GM19397 (cell line): ENCODE measurements at regions not wholly inside any gene's neighbourhood (a gene's known extent, or its start where the extent isn't known, plus 50 kb on each side); places are given as distances from the start of the nearest gene placed in this dataset.
"Not testable (repeated sequence)": the region's sequence is repeated elsewhere in the genome, so short reads cannot be mapped to it uniquely, and the experiment has no call there.

Source experiments
- ATAC-seq: cut with Tn5 transposase; IDR thresholded peaks from one replicate; pipeline ENCODE4 v1.9.1; 2021; ENCODE audit warnings: mild to moderate bottlenecking, moderate library complexity; ENCODE audit not compliant: unreplicated experiment

DNA sequence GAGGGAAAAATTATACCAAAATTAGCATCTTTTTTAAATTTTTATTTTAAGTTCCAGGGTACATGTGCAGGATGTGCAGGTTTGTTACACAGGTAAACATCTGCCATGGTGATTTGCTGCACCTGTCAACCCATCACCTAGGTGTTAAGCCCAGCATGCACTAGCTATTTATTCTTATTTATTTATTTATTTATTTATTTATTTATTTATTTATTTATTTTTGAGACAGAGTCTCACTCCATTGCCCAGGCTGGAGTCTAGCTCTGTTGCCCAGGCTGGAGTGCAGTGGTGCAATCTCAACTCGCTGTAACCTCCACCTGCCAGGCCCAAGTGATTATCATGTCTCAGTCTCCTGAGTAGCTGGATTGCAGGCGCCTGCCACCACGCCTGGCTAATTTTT, 137.7 kb upstream of the NEBL start:
- ATAC-seq = not testable (repeated sequence)

DNA sequence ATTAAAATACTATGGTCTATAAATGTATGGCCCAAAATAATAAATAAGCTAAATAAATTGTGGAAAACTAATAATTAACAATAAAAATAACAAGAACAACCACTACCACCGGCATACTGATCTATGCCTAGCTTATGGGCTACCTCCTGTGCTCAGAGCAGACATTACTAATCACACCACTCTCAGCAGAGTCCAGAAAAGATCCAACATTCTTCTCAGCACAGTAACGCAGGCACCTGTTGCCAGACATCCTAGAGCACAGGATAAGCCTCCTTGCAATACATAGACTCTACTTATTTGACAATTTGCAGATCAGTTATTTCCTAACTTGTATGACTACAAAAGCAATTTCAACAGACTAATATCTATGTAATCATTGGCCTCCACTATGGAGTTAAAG, 137.1 kb upstream of the NEBL start:
- ATAC-seq = no peak

DNA sequence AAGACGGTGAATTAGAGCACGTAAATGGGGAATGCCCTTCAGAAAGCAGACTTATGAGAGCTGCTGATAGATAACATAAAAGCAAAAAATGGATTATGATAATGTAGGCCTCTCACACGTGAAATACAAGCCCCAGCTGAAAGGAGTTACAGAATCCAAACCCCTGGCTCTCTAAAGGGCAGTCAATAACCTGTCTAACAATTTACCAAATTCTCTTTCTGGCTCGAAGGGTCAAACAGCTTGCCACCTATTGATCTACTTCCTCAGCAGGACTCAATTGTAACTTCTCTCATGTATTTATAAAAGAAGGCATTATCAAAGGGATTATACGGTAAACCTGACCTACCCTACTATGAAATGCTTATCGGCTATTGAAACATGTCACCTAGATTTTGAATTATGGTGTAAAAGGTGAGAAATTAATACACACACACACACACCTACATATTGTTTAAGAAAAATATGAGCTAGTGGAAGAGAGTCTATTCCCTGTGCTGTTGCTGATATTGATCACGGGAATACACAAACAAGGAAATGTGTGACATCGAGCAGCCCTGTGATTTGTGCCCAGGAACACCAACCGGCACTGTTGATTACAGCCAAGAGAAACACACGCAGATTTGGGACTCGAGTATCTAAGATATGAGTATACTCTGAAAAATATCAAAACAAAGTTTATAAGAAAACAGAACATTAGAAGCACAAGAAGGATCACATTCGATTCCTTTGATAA, 135.6 kb upstream of the NEBL start:
- no peak for ATAC-seq

DNA sequence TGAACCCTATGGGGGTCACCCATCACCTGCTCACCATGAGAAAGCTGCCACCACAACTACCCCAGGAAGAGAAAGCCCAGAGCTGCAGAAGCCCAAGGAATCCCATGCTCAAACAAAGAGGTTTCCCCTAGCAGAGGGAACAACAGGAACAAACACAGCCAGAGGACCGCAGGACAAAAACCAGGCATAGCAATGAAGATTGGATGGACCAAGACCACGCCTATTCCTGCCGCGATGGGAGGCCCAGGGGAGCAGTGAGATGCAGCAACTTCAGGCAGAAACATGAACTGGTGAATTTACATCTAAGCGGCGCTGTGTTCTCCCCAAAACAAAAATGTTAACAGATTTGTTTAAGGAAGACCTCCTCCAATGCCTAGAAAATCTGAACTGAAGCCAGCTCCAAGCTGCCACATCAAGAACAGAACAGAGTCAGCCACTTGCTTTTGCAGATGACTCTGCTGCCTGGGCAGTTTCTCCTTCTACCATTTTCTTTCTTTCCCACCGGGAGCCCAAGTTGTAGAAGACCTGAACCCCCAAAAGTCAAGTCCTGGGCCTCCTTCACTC, 134.2 kb upstream of the NEBL start:
- no peak for ATAC-seq

DNA sequence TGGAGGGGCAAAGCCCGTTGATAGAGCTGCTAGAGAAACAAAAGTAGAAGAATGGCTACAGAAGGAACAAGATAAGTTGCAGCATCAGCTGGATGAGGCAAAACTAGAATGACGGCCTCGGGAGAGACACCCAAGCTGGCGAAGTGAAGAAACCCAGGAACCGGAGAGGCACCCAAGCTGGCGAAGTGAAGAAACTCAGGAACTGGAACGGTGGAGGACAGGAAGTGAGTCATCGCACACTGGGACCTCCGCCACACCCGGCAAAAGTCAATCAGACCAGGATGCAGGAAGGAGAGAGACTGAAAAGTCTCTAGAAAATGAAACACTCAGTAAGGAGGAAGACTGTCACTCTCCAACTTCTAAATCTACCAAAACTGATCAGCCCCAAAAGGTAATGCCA, 133.0 kb upstream of the NEBL start:
- ATAC-seq = no peak

DNA sequence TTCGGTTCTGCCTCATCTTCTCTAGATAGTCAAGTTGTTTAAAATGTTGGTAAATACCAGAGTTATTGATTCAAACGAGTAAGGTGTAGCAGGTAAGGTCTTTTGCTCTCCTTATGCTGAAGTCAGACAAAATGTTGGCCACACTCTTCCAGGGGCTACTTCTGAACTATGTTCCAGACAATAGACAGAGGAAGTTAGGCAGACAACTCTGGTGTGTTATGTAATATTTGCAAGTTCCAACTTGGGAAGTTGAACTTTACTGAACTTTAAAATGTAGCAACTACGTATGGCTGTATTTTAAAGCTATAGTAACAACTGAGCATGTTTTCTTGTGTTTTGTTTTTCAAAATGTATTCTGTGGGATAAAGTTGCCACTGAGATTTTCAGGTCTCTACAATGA, 125.7 kb upstream of the NEBL start:
- no peak for ATAC-seq

DNA sequence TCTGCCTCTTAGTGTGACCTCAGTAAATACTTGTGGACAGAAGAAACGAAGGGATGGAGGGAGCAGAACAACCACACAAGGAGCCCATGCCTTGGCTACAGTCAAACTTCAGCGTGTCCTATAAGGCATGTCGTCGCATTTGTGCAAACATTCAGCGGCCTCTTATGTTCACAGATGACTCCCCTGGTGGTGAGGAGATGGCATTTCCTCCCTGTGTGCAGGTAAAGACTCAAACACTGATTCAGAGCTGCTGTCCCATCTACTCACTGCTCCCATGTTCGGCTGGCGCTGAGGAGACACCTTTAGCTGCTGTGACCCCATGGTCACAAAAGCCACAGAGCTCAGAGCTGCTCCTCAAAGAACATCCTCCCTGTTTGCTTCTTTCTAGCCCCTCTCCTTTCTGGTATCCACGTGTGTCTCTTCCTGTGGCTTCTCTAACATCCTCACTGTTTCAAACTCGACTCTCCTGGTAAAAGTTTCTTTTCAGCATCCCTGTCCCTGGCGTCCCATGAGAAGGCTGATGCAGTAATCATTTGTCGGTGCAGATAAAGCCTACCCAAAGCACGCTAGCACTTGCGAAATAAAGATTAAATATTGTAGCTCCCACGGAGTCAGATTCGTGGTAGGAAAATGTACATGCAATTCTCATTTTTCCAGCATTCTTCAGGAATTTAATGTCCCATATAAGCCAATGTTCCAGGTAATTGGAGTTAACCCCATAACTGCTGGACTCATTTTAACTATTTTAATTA, 124.9 kb upstream of the NEBL start:
- ATAC-seq = no peak

DNA sequence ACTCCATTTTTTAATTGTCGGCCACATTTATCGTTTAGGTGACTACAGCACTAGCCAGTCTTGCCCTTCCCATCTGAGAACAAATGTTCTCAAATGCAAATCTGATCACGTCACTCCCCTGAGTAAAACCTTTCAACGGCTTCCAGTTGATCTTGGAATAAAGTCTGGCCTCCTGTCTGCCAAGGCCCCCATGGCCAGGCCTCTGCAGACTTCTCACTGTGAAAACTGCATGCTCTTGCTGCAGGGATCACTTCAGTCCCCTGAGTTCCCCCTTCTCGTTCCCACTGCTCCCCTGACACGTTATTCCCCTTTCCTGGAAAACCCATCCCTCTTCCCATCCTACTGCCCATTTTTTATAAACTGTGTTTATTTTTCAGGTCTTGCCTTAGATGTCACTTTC, 124.1 kb upstream of the NEBL start:
- no peak for ATAC-seq

DNA sequence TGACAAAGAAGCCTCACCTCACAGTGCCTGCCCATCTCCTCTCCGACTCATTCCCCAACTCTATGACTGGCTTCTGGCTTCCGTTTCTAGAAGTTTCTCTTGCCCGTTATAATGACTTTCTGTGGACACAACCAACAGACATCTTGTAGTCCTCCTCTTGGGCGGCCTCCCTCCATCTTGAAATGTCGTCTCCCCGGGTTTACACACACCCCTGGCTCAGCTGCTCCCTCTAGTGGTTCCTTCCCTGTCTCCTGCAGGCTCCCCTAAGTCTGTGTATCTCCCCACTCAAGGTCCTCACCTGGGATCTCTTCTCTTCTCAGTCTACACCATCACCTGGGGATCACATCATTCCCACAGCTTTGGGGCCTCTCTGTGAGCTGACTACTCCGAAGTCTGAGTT, 123.4 kb upstream of the NEBL start:
- ATAC-seq = peak; percentile 75

DNA sequence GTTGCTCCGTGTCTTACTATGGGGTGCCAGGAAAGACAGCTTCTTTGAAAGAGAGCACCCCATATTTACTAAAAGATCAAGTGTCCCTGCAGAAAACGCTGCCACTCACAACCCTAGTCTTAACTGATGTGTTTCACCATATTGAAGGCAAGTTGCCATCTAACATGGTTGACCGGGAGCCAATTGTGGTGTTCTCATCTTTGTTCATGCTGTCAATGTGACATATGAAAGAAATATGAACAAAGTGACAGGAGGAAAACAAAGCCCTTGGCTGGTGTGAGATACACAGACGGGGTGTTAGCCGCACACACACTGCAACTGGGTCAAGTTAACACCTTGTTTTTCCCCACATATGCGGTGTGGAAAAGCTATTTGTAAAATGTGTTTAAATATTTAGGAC, 122.3 kb upstream of the NEBL start:
- no peak for ATAC-seq

DNA sequence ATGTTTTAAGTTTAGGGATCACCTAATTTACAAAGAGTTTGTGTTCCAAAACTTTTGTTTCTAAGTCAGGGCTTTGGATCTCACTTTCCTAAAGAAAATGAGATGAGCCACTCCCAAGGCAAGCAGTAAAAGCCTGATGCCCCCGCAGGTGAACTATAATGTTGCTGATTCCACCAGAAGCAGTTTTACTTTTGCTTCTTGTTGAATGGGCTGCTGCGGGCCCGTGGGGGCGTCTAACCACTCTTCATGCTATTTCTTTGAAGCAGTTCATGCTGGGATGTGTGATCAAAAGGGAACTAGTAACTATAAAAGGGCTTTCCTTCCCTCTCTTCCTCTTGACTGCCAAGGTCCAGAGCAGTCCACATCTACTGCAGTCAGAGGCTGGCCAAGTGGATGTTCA, 118.7 kb upstream of the NEBL start:
- no peak for ATAC-seq

DNA sequence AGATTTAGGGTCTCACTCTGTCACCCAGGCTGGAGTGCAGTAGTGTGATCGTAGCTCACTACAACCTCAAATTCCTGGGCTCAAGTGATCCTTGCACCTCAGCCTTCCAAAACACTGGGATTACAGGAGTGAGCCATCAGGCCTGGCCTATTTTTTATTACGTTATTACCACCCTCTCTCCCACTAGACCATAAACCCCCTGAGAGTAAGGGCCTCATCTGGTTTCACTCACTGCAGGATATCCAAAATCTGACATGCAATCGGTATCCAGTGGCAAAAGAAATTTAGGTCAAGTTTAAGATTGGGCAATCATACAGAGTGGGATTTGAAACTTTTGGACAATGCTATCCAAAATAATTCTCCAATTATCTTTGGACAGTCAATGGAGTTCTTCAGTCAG, 117.0 kb upstream of the NEBL start:
- no peak for ATAC-seq

DNA sequence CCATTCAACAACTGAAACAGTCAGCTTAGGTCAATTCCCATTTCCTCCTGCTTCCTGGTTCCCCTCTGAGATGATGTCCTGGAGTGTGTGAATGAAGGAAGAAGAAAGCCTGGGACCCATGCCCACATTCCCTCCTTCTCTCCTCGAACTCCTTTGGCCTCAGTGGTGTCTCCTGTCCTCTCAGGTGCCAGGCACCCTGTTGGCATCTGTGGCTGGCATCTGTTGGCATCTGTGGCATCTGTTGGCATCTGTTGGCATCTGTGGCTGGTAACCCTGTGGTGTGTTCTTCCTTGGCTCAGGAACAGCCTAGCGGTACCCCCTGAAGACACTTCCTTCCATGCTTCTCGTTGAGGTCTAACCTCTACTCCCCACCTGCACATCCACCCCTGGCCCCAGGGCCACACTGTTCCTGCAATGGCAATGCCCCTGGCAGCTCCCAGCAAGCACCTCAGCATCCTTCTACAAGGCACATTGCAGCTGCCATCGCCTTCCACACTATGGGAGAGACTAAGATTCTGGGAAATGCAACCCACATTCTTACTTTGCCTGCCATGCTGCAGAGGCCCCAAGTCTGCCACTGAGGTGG, 114.4 kb upstream of the NEBL start:
- ATAC-seq = no peak

DNA sequence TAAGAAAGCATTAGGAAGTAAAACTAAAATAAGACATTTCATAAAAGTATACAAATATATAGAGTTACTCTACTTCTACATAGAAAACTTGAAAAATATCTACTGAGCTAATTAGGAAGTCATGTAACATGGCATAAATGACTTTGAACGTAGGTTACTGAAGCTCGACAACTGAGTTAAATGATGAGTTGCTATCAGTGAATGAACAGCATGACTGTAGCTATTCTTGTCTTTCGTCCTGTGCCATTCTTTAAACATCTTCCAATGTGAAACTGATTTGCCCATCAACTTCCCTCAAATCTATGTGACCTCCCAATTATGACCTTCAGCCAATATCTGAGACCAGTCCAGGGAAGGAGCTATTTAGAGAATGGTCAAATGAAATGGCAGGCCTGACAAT, 113.5 kb upstream of the NEBL start:
- ATAC-seq = no peak

DNA sequence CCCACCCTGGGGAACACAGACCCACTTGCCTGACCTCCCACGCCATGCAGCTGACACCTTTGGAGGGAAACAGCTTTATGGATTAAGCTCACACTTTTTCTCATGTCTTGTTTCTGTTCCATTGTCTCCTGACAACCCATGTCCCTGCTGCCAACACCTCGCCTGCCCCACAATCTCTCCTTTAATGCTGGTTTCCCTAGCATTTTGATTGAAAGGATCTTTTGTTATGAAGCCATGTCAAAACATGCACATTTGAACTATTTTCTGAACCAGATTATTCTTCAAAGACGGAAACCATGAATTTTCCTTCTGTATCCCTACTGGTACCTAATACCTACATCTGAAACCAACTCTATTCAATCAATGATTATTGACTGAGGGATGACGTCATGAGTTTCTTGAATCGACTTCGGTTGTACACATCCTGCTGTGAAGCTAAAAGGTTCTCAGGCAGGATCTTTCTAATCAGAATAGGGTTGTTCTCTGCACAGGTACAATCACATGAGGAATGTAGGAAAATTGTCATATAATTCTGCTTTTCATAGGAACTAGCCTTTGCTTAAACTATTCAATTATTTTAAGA, 106.2 kb upstream of the NEBL start:
- no peak for ATAC-seq

DNA sequence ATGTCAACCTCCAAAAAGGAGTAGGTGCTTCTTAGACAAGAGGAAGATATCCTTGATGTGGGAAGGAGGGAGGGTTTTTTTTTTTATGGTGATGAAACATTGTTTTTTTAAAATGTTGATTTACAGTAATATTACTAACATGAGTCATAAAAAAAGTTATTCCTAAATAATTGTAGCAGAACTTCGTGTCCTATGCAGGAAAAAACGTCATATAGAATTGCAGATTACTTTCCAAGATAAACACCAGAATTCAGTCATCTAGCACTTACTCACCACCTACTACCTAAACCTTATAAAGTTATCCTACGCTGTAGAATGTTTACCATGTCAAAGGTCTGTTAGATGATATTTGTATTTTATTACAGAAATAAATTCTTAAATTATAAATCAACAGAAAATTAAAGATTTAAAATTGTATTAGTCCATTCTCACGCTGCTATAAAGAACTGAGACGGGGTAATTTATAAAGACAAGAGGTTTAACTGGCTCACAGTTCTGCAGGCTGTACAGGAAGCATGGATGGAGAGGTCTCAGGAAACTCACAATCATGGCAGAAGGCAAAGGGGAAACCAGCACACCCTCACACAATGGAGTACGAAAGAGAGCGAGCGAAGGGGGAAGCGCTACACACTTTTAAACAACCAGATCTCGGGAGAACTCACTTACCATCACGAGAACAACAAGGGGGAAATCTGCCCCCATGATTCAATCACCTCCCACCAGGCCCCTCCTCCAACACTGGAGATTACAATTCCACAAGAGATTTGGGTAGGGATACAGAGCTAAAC, 105.2 kb upstream of the NEBL start:
- ATAC-seq = no peak

DNA sequence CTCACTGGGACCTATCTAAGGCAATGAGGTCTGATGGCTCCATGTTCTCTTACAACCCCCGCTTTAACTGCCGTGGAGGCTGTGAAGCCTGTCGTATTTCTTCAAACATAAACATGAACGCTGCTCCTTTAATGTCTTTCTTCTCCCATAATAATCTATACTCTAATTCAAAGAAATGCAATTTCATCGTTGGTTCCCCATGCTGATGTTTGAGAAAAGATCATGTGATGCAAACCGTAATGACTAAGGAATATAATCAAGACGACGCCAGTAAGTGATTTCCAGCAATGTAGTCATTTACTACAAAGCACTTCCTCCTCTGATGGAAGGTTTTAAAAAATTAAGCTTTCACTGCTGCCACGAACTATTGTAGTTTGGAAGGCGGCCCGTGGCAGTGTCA, 102.6 kb upstream of the NEBL start:
- ATAC-seq = no peak

DNA sequence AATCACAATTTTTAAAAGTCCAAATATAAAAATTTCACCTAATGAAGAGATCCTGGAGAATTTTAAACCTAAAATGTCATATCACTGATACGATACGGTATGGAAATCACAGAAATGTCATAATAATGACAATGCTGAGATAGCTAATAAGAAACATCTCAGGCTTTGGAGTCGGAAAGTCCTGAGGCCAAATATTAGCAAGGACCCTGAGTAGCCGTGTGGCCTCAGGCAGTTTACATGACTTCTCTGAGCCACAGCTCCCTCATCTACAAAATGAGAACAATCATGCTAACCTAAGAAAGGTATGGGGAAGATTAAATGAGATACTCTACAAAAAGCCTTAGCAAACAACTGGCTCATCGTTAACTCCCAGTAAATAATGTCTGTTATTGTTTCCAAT, 100.9 kb upstream of the NEBL start:
- no peak for ATAC-seq

DNA sequence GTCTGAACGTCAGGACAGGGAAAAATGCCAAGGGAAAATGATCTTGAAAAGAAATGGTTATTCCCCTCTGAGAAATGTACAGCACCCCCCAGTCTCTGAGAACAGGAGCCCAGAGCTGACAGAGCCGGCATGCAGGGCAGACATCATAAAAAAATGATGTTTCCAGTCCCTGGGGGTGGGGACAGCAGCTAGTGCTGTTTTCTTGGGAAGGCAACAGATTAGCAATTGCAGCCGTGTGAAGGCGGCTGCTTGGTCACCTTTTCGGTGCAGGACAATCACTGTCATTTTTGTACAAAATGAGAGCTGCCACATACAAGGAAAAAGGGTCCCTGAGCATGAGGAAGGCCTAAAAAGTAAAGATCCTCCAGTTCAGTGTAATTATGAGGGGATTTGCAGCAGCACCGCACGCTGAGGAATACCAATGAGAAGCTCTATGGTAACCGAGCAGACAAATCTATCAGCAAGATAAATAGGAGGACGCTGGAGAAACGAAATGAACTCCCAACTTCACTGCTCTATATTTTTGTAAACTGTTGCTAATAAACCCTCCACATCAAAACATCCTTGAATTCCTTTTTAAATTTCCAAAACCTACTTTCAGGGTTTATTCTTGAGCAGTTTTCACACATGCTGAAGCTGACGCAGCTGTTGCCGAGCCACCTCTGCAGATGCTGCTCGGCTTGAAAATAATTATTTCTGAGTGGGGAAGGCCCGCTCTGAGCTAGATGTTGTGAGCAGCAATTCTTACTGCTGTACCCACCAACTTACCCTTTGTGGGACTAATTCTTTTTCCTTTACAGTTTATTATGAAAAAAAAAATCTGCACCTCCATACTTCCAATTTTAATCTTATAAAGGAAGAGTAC, 98.2 kb upstream of the NEBL start:
- no peak for ATAC-seq
